ENCODE measurements at regions not wholly inside any gene's neighbourhood (a gene's known extent, or its start where the extent isn't known, plus 50 kb on each side); places are given as distances from the start of the nearest gene placed in this dataset.

DNA sequence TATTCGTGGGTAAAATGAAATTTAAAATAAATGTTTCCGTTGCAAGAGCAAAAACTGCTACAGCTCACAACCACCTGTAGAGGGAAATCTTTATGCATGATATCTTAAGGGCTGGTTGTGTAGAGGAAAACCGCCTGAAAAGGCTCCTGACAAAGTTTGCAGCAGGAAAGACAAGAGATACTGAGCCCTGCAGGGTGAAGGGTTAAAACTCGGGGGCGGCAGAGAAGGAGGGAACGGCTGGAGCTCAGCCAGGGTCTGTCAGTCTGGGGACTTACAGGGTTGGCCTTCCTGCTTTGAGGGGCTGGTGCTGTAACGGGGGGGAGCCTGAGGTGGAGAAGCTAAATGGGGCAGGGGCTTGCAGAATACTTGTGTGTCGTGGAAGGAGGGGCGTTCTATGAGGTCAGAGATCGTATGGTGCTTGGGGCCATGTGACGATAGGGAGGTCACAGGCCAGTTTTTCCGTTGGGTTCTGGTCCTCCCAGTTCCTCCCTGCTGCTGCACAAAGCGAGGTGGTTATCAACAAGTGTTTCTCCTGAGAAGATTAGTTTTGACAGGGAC is 122.9 kb upstream of the HSD17B12 start:
- POLR2A ChIA-PET = interaction anchor here (0.7 kb wide), 1 partner anchor 276 kb away, joined by 3 read pairs; no protein-coding TSS in a partner anchor
- H3K4me1 Mint-ChIP-seq = peaks cover 15% of the 10 kb centered on the region
- H3K27me3 Mint-ChIP-seq = peaks cover 60% of the 10 kb centered on the region
- ATAC-seq (no peak), DNase-seq (no peak)
- CTCF ChIA-PET = interaction anchor here (0.6 to 1.5 kb wide), 3 partner anchors 9 to 105 kb away, joined by 3 to 7 read pairs (median 3); no protein-coding TSS in a partner anchor
- H3K4me3 Mint-ChIP-seq = no peak overlapping the region
- intact Hi-C loops (cut with DNase I, micrococcal nuclease) = no loop called here
- no peaks in the 10 kb centered on the region for H3K36me3 Mint-ChIP-seq (ENCODE audit: low read depth)
- no peak overlapping the region for H3K27ac Mint-ChIP-seq
- H3K9me3 Mint-ChIP-seq (ENCODE audit: low read depth) = no peaks in the 10 kb centered on the region

DNA sequence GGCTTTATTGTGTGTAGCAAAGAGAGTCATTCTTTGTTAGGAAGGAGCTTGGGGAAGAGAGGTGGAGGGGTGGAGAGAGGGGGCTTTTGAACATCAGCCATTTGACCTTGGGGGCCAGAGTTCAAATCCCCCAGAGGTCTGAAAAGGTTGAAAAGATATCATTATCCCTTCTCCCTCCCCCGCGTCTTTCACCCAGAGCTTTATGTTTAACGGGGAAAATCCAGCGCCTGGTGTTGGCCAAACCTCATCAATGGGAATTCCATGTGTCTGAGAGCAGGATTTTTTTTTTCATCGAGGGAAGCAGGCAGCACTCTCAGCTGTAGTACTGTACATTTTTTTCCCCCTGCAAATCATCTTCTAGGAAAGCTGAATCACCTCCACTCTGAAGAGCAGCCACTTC is 122.4 kb upstream of the HSD17B12 start:
- CTCF ChIA-PET = interaction anchor here (1.5 kb wide), 1 partner anchor 14 kb away, joined by 7 read pairs; no protein-coding TSS in a partner anchor
- DNase-seq (no peak), ATAC-seq (no peak)
- peaks cover 15% of the 10 kb centered on the region for H3K4me1 Mint-ChIP-seq
- no peak overlapping the region for H3K4me3 Mint-ChIP-seq
- peaks cover 60% of the 10 kb centered on the region for H3K27me3 Mint-ChIP-seq
- no peaks in the 10 kb centered on the region for H3K9me3 Mint-ChIP-seq (ENCODE audit: low read depth)
- POLR2A ChIA-PET = interaction anchor here (0.7 kb wide), 1 partner anchor 275 kb away, joined by 3 read pairs; no protein-coding TSS in a partner anchor
- intact Hi-C loops (cut with DNase I, micrococcal nuclease) = no loop called here
- H3K27ac Mint-ChIP-seq = no peak overlapping the region
- no peaks in the 10 kb centered on the region for H3K36me3 Mint-ChIP-seq (ENCODE audit: low read depth)

- Mint-ChIP-seq H3K27ac (no peak overlapping the region), H3K4me1 (peaks cover 15% of the 10 kb centered on the region), H3K9me3 (ENCODE audit: low read depth) (no peaks in the 10 kb centered on the region), H3K36me3 (ENCODE audit: low read depth) (no peaks in the 10 kb centered on the region), H3K4me3 (no peak overlapping the region), H3K27me3 (peaks cover 58% of the 10 kb centered on the region)
- ATAC-seq (no peak), DNase-seq (no peak)
- intact Hi-C loops (cut with DNase I, micrococcal nuclease) = no loop called here
- ChIA-PET POLR2A (no interaction called here), CTCF (interaction anchor here (0.7 to 1.5 kb wide), 2 partner anchors 14 to 25 kb away, joined by 3 to 7 read pairs; no protein-coding TSS in a partner anchor)
These were observed 121.9 kb upstream of the HSD17B12 start for GRCh38 chr11:43558556-43559127.

DNA sequence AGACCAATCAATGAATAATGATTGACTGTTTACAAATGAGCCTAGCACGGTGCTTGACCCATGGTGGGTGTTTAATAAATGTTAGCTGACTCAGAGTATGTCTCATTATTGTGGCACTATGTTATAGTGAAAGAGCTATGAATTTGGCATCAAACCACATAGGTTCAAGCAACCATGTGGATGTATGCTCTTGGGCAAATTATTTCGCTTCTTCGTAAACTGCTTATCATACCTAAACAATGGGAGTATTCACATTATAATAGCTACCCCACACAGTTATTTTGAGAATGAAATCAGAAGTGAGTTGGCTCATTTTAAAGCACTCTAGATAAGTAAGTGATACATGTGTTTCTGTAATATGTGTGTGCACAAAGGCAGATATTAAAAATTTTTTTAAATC is 118.7 kb upstream of the HSD17B12 start:
- POLR2A ChIA-PET = no interaction called here
- Mint-ChIP-seq H3K27ac (no peak overlapping the region), H3K9me3 (ENCODE audit: low read depth) (no peaks in the 10 kb centered on the region), H3K4me1 (peaks cover 15% of the 10 kb centered on the region), H3K36me3 (ENCODE audit: low read depth) (no peaks in the 10 kb centered on the region), H3K27me3 (peaks cover 42% of the 10 kb centered on the region), H3K4me3 (no peak overlapping the region)
- DNase-seq (no peak), ATAC-seq (no peak)
- CTCF ChIA-PET = interaction anchor here (0.5 to 3.6 kb wide), 4 partner anchors 9 to 290 kb away, joined by 3 to 21 read pairs (median 4); no protein-coding TSS in a partner anchor
- intact Hi-C loops (cut with DNase I, micrococcal nuclease) = no loop called here

DNA sequence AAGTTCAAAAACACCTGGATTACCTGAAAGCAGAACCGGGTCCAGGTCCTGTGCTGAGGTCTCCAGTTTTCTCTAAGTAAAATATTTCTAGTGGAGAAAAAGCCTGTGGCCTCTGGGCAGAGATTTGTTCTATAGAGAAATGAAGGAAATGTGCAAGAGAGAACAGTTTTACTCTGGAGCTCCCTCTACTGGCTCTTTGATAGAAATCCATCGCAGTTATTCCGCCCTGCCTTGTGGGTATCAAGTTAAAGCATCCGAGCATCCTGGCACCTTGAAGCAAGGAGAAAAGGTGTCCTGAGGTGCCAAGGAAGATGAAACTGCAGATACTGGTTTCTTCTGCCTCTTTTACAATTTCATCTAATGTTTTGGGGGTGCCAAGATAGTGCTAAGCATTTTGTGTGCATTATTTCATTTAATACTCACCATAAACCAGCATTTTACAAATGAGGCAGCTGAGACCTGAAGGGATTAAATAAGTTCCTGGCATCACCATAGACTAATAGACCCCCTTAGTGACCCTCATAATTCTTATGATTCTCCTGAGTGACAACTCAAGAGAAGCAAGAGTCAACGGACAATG is 113.1 kb upstream of the HSD17B12 start:
- intact Hi-C loops (cut with DNase I, micrococcal nuclease) = loop anchor here (2.0 kb wide), 1 partner anchor 63 kb away; no protein-coding TSS in a partner anchor
- DNase-seq (no peak), ATAC-seq (peak; percentile 63)
- H3K4me3 Mint-ChIP-seq = no peak overlapping the region
- H3K27me3 Mint-ChIP-seq = peaks cover 41% of the 10 kb centered on the region
- POLR2A ChIA-PET = interaction anchor here (0.7 kb wide), 1 partner anchor 278 kb away, joined by 3 read pairs; no protein-coding TSS in a partner anchor
- no peaks in the 10 kb centered on the region for H3K36me3 Mint-ChIP-seq (ENCODE audit: low read depth)
- no peak overlapping the region for H3K27ac Mint-ChIP-seq
- H3K9me3 Mint-ChIP-seq (ENCODE audit: low read depth) = no peaks in the 10 kb centered on the region
- CTCF ChIA-PET = interaction anchor here (0.5 to 2.1 kb wide), 17 partner anchors 9 to 470 kb away, joined by 3 to 9 read pairs (median 4); no protein-coding TSS in a partner anchor
- H3K4me1 Mint-ChIP-seq = no peaks in the 10 kb centered on the region

- DNase-seq = peak; percentile 46
- CTCF ChIA-PET = interaction anchor here (0.7 to 4.4 kb wide), 11 partner anchors 12 to 750 kb away, joined by 3 to 21 read pairs (median 4); no protein-coding TSS in a partner anchor
- H3K4me3 Mint-ChIP-seq = no peak overlapping the region
- H3K27ac Mint-ChIP-seq = no peak overlapping the region
- peaks cover 19% of the 10 kb centered on the region for H3K4me1 Mint-ChIP-seq
- H3K27me3 Mint-ChIP-seq = peaks cover 75% of the 10 kb centered on the region
- POLR2A ChIA-PET = no interaction called here
- intact Hi-C loops (cut with DNase I, micrococcal nuclease) = no loop called here
- peak; percentile 47 for ATAC-seq
- H3K9me3 Mint-ChIP-seq (ENCODE audit: low read depth) = no peaks in the 10 kb centered on the region
- no peaks in the 10 kb centered on the region for H3K36me3 Mint-ChIP-seq (ENCODE audit: low read depth)
These were observed 107.3 kb upstream of the HSD17B12 start for GRCh38 chr11:43573233-43573632.

DNA sequence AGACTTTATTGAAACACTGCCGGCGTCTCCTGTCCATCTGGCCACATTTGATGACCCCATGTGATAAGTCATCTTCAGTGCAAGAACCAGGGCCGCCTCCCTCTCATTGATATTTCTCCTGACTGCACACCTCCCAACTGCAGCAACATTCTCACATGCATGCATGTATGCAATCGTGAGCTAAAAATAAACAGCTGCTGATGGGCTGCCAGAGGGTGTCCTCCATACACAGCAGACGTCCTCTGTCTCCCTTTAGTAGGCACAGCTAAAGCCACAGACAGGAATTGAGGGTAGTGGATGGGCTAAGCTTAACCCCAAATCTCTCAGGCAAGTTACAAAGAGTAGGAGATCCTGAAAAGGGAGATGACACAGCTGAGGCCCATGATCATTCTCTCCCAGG is 106.7 kb upstream of the HSD17B12 start:
- Mint-ChIP-seq H3K27me3 (peaks cover 79% of the 10 kb centered on the region), H3K27ac (no peak overlapping the region), H3K9me3 (ENCODE audit: low read depth) (no peaks in the 10 kb centered on the region), H3K4me3 (no peak overlapping the region), H3K36me3 (ENCODE audit: low read depth) (no peaks in the 10 kb centered on the region), H3K4me1 (peaks cover 20% of the 10 kb centered on the region)
- POLR2A ChIA-PET = no interaction called here
- ATAC-seq (no peak), DNase-seq (no peak)
- CTCF ChIA-PET = interaction anchor here (0.6 to 1.7 kb wide), 6 partner anchors 9 to 346 kb away, joined by 3 to 8 read pairs (median 4); no protein-coding TSS in a partner anchor
- intact Hi-C loops (cut with DNase I, micrococcal nuclease) = no loop called here

DNA sequence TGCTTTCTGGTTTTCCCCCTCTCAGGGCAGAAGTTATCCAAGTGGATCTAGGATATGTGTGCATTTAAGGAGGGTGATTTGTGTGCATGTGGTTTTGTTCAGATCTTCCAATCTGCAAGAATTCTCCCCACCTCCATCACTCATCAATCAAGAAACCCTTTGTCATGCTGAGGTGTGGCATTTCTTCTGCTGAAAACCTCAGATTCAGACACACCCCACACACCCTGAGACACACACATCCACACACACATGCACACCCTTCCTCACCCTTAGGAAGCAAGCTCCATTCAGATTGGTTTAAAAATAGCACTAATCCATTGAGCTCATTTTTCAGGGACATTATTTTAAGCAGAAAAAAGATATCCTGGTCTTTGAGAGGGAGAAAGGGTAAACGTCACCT is 106.1 kb upstream of the HSD17B12 start:
- H3K9me3 Mint-ChIP-seq (ENCODE audit: low read depth) = no peaks in the 10 kb centered on the region

GRCh38 chr11:43574949-43575912 is 105.3 kb upstream of the HSD17B12 start:
- H3K4me3 Mint-ChIP-seq = no peak overlapping the region
- ChIA-PET CTCF (interaction anchor here (0.6 to 1.7 kb wide), 7 partner anchors 27 to 292 kb away, joined by 3 to 8 read pairs (median 3); no protein-coding TSS in a partner anchor), POLR2A (no interaction called here)
- H3K9me3 Mint-ChIP-seq (ENCODE audit: low read depth) = no peaks in the 10 kb centered on the region
- intact Hi-C loops (cut with DNase I, micrococcal nuclease) = loop anchor here (5.0 kb wide), 4 partner anchors 263 to 737 kb away; partner anchors contain the start of genes C11orf96 (in 2 of the 2), ALX4 (in 1 of the 2) and API5 (in 1 of the 2)
- peaks cover 27% of the 10 kb centered on the region for H3K4me1 Mint-ChIP-seq
- peak; percentile 11 for ATAC-seq
- H3K27ac Mint-ChIP-seq = no peak overlapping the region
- peaks cover 76% of the 10 kb centered on the region for H3K27me3 Mint-ChIP-seq
- peak; percentile 51 for DNase-seq
- H3K36me3 Mint-ChIP-seq (ENCODE audit: low read depth) = no peaks in the 10 kb centered on the region

More for the DNA sequence above, 106.1 kb upstream of the HSD17B12 start:
- H3K27ac Mint-ChIP-seq = no peak overlapping the region
- CTCF ChIA-PET = interaction anchor here (0.6 to 1.7 kb wide), 5 partner anchors 9 to 346 kb away, joined by 3 to 8 read pairs (median 3); no protein-coding TSS in a partner anchor
- no peak overlapping the region for H3K4me3 Mint-ChIP-seq
- no peak for DNase-seq
- intact Hi-C loops (cut with DNase I, micrococcal nuclease) = no loop called here
- ATAC-seq = no peak
- peaks cover 20% of the 10 kb centered on the region for H3K4me1 Mint-ChIP-seq
- POLR2A ChIA-PET = no interaction called here
- peaks cover 76% of the 10 kb centered on the region for H3K27me3 Mint-ChIP-seq
- H3K36me3 Mint-ChIP-seq (ENCODE audit: low read depth) = no peaks in the 10 kb centered on the region

DNA sequence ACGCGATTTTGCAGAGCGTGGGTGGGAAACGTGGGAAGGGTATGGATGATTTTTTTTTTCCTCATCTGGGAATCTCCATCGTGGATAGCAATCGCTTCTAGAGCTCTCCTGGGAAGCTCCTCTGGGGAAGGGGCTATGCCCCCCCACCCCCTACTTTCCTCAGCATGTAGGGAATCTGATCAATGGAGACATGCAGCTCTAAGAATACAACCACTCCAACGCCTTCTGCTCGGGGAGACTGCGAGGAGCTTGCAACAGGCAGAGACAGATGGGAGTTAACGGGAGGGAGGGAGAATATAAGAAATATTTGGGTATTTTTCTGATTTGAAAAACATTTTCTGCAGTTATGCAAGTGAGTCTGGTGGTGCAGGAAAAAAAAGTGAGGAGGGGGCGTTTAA is 104.6 kb upstream of the HSD17B12 start:
- ChIA-PET CTCF (interaction anchor here (0.6 to 1.6 kb wide), 7 partner anchors 28 to 456 kb away, joined by 3 to 7 read pairs (median 3); no protein-coding TSS in a partner anchor), POLR2A (no interaction called here)
- Mint-ChIP-seq H3K27me3 (peaks cover 78% of the 10 kb centered on the region), H3K4me1 (peaks cover 33% of the 10 kb centered on the region), H3K4me3 (no peak overlapping the region), H3K36me3 (ENCODE audit: low read depth) (no peaks in the 10 kb centered on the region), H3K27ac (no peak overlapping the region), H3K9me3 (ENCODE audit: low read depth) (no peaks in the 10 kb centered on the region)
- intact Hi-C loops (cut with DNase I, micrococcal nuclease) = loop anchor here (5.0 kb wide), 4 partner anchors 264 to 736 kb away; partner anchors contain the start of genes C11orf96 (in 2 of the 2), ALX4 (in 1 of the 2) and API5 (in 1 of the 2)
- ATAC-seq = no peak
- no peak for DNase-seq
